ENCODE measurements at regions not wholly inside any gene's neighbourhood (a gene's known extent, or its start where the extent isn't known, plus 50 kb on each side); places are given as distances from the start of the nearest gene placed in this dataset.

DNA sequence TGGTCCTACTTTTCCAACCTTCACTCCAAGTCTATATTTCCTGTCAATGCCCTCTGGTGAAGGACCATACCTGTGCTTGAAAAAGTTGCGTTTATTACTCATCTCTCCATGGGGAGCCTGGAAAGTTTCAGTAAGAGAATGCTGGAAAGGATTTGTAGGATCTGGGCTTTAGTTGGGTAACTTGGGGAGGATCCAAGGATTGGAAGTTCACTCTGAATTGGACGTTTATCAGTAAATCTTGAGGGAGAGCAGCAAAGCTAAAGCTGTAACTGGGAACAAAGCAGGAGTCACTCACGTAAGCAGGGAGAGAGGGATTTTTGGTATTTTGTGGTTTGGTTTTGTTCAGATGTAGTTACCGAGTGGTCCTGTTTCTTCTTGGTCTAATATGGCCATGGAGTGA, 51.4 kb upstream of the NPVF start:
- Histone ChIP-seq H3K9me3 (ENCODE audit: control insufficient read depth in 3 of 3, low read length in 3 of 3) (no peaks in the 10 kb centered on the region), H3K4me1 (ENCODE audit: control insufficient read depth in 3 of 3, insufficient read depth in 3 of 3, low read length in 3 of 3) (no peaks in the 10 kb centered on the region), H3K4me3 (ENCODE audit: low read length in 3 of 3) (no peak overlapping the region), H3K9ac (ENCODE audit: low read depth in 1 of 3, low read length in 3 of 3) (no peak overlapping the region), H3K27ac (ENCODE audit: low read depth, low read length) (no peak overlapping the region), H3K27me3 (ENCODE audit: control insufficient read depth in 3 of 3, insufficient read depth in 3 of 3, low read length in 3 of 3) (no peaks in the 10 kb centered on the region), H3K36me3 (ENCODE audit: control insufficient read depth in 3 of 3, insufficient read depth in 3 of 3, low read length in 3 of 3) (no peaks in the 10 kb centered on the region)

DNA sequence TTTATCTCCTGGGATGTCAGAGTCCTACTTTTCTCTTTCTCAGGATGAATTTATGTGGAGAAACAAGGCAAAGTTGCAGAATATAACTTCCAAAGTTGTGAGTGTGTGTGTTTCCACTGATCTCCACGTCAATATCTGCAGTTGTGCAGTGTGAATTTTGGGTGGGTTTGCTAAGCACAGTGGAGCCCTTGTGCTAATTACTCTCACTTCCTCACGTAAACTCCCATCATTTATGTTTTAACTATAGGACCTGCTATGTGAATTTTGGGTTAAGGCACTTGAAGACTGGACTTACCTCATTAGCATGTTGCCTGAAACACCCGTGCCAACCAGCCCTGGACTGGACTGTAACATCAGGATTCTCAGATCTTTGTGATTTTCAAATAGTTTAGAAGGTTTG, 51.9 kb upstream of the NPVF start:
- Histone ChIP-seq H3K9ac (ENCODE audit: low read depth in 1 of 3, low read length in 3 of 3) (no peak overlapping the region), H3K4me1 (ENCODE audit: control insufficient read depth in 3 of 3, insufficient read depth in 3 of 3, low read length in 3 of 3) (no peaks in the 10 kb centered on the region), H3K27ac (ENCODE audit: low read depth, low read length) (no peak overlapping the region), H3K9me3 (ENCODE audit: control insufficient read depth in 3 of 3, low read length in 3 of 3) (no peaks in the 10 kb centered on the region), H3K36me3 (ENCODE audit: control insufficient read depth in 3 of 3, insufficient read depth in 3 of 3, low read length in 3 of 3) (no peaks in the 10 kb centered on the region), H3K4me3 (ENCODE audit: low read length in 3 of 3) (no peak overlapping the region), H3K27me3 (ENCODE audit: control insufficient read depth in 3 of 3, insufficient read depth in 3 of 3, low read length in 3 of 3) (no peaks in the 10 kb centered on the region)

DNA sequence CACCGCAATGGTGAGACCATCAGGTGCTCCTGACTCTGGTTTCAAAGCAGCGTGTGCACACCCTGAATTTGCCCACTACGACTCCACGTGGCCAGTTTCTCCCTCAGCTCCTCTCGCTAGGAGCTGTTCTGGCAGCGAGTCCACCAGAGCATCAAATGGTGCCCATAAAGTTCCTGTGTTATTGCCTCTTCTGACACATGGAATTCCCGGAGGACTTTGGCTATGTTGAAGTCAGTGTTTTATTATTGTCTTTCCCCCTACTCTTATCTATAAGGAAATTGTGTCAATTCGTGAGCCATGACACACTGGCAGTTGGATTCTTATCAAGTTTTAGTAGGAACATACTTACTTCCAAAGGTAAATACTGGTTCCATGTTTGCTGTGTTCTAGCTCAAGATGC, 53.9 kb upstream of the NPVF start:
- no peaks in the 10 kb centered on the region for H3K4me1 ChIP-seq (ENCODE audit: control insufficient read depth in 3 of 3, insufficient read depth in 3 of 3, low read length in 3 of 3)
- H3K27ac ChIP-seq (ENCODE audit: low read depth, low read length), result no peak overlapping the region
- H3K27me3 ChIP-seq (ENCODE audit: control insufficient read depth in 3 of 3, insufficient read depth in 3 of 3, low read length in 3 of 3), result no peaks in the 10 kb centered on the region
- no peak overlapping the region for H3K4me3 ChIP-seq (ENCODE audit: low read length in 3 of 3)
- H3K36me3 ChIP-seq (ENCODE audit: control insufficient read depth in 3 of 3, insufficient read depth in 3 of 3, low read length in 3 of 3), result no peaks in the 10 kb centered on the region
- no peaks in the 10 kb centered on the region for H3K9me3 ChIP-seq (ENCODE audit: control insufficient read depth in 3 of 3, low read length in 3 of 3)
- H3K9ac ChIP-seq (ENCODE audit: low read depth in 1 of 3, low read length in 3 of 3), result no peak overlapping the region

DNA sequence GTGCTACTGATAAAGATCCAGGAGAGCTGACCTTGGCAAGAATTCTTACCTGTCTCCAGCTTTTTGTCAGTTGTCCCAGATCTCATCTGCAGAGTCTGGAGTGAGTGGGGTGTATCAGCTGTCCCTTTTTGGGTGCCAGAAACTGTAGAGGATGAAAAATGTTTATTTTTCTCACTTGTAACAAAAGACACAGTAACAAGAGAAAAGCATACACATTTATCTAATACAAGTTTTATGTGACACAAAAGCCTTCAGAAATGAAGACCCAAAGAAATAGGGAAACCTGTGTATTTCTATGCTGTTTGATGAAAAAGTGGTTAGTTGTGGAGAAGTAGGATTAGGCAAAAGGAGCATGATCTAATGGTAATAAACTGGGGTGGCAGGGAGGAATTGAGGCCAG, 58.5 kb upstream of the NPVF start:
- Histone ChIP-seq H3K9me3 (ENCODE audit: control insufficient read depth in 3 of 3, low read length in 3 of 3) (no peaks in the 10 kb centered on the region), H3K9ac (ENCODE audit: low read depth in 1 of 3, low read length in 3 of 3) (no peak overlapping the region), H3K27me3 (ENCODE audit: control insufficient read depth in 3 of 3, insufficient read depth in 3 of 3, low read length in 3 of 3) (no peaks in the 10 kb centered on the region), H3K36me3 (ENCODE audit: control insufficient read depth in 3 of 3, insufficient read depth in 3 of 3, low read length in 3 of 3) (no peaks in the 10 kb centered on the region), H3K4me1 (ENCODE audit: control insufficient read depth in 3 of 3, insufficient read depth in 3 of 3, low read length in 3 of 3) (no peaks in the 10 kb centered on the region), H3K4me3 (ENCODE audit: low read length in 3 of 3) (no peak overlapping the region), H3K27ac (ENCODE audit: low read depth, low read length) (no peak overlapping the region)

DNA sequence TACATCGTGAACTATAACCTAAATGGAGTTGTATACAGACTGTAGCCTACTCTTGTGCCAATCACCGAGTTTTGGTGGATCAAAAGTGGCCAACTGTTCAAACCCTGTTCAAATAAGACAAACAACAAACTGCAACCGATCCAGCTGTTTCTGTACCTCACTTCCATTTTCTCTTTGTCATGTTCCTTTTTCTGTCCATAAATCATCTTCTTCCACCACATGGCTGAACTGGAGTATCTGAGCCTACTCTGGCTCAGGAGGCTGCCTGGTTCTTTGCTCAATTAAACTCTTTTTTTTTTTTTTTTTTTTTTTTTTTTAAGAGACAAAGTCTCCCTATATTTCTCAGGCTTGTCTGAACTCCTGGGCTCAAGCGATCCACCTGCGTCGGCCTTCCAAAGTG, 59.0 kb upstream of the NPVF start:
- no peaks in the 10 kb centered on the region for H3K27me3 ChIP-seq (ENCODE audit: control insufficient read depth in 3 of 3, insufficient read depth in 3 of 3, low read length in 3 of 3)
- no peak overlapping the region for H3K27ac ChIP-seq (ENCODE audit: low read depth, low read length)
- H3K36me3 ChIP-seq (ENCODE audit: control insufficient read depth in 3 of 3, insufficient read depth in 3 of 3, low read length in 3 of 3), result no peaks in the 10 kb centered on the region
- H3K9me3 ChIP-seq (ENCODE audit: control insufficient read depth in 3 of 3, low read length in 3 of 3), result no peaks in the 10 kb centered on the region
- no peak overlapping the region for H3K9ac ChIP-seq (ENCODE audit: low read depth in 1 of 3, low read length in 3 of 3)
- H3K4me1 ChIP-seq (ENCODE audit: control insufficient read depth in 3 of 3, insufficient read depth in 3 of 3, low read length in 3 of 3), result no peaks in the 10 kb centered on the region
- no peak overlapping the region for H3K4me3 ChIP-seq (ENCODE audit: low read length in 3 of 3)

DNA sequence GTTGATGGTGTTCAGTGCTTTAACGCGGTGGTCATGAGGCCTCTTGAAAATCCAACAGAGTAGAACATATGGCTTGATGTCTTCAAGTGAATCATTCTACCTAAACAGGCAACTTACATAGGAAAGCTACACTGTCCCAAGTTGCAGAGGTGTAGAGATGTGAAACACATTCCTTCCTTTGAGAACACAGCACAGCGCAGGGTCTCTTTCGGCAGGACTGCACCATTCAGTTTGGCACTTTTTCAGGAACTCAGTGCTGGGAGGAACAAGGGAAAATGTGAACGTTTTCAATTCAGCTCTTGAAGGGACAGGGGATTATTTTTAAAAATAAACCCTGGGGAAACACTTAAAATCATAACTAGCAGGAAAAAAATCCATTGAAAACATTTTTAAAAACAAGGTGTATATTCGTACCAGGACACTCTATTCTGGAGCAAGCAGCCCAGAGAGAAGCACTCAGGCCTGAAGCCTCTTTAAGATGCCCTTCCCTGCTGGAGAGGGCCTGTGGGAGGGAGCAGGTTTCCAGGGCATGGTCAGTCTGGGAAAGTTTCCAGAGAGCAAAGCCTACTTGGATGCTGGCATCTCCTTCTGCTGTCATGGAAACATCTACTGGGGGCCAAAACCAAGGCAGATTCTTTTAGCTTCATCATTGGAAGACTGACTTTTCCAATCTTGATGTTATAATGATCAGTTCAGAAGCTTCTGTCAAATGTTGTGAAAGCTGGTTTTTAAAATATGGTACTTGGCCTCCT, 60.4 kb upstream of the NPVF start:
- Histone ChIP-seq H3K4me1 (ENCODE audit: control insufficient read depth in 3 of 3, insufficient read depth in 3 of 3, low read length in 3 of 3) (no peaks in the 10 kb centered on the region), H3K9ac (ENCODE audit: low read depth in 1 of 3, low read length in 3 of 3) (no peak overlapping the region), H3K27me3 (ENCODE audit: control insufficient read depth in 3 of 3, insufficient read depth in 3 of 3, low read length in 3 of 3) (no peaks in the 10 kb centered on the region), H3K36me3 (ENCODE audit: control insufficient read depth in 3 of 3, insufficient read depth in 3 of 3, low read length in 3 of 3) (no peaks in the 10 kb centered on the region), H3K4me3 (ENCODE audit: low read length in 3 of 3) (no peak overlapping the region), H3K27ac (ENCODE audit: low read depth, low read length) (no peak overlapping the region), H3K9me3 (ENCODE audit: control insufficient read depth in 3 of 3, low read length in 3 of 3) (no peaks in the 10 kb centered on the region)

DNA sequence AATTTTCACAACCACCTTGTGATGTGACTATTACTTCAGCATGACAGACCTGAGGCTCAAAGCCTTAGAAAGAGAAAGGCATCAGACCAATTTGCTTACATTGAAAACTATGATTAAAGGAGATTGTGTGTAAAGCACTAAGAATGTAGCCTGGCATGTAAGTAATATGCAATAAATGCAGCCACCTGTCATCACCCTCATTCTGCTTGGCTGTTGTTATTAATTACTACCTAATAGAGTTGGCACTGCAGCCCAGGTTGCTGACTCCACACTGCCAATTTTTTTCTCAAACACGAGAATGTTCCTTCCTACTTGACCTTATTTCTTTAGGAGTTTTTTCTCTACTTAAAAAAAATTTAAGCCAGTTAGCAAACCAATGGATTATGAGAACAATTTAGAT, 61.2 kb upstream of the NPVF start:
- no peaks in the 10 kb centered on the region for H3K27me3 ChIP-seq (ENCODE audit: control insufficient read depth in 3 of 3, insufficient read depth in 3 of 3, low read length in 3 of 3)
- no peaks in the 10 kb centered on the region for H3K36me3 ChIP-seq (ENCODE audit: control insufficient read depth in 3 of 3, insufficient read depth in 3 of 3, low read length in 3 of 3)
- H3K27ac ChIP-seq (ENCODE audit: low read depth, low read length), result no peak overlapping the region
- no peak overlapping the region for H3K4me3 ChIP-seq (ENCODE audit: low read length in 3 of 3)
- no peaks in the 10 kb centered on the region for H3K9me3 ChIP-seq (ENCODE audit: control insufficient read depth in 3 of 3, low read length in 3 of 3)
- no peak overlapping the region for H3K9ac ChIP-seq (ENCODE audit: low read depth in 1 of 3, low read length in 3 of 3)
- no peaks in the 10 kb centered on the region for H3K4me1 ChIP-seq (ENCODE audit: control insufficient read depth in 3 of 3, insufficient read depth in 3 of 3, low read length in 3 of 3)

DNA sequence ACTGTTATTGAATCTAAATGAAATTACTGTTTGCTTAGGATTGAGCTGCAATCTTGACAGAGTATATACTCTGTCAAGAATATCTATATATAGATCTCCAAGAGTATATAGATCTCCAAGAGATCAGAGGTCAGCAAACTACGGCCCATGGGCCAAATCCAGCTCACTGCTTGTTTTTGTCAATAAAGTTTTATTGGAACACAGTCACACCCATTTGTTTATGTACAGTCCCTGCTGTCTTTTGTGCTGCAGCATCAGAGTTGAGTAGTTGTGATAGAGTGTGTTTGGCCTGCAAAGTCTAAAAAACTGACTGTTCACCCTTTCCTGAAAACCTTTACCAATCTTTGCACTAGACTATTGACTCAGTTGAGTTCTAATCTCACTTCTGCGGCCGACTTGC, 66.3 kb upstream of the NPVF start:
- Histone ChIP-seq H3K36me3 (ENCODE audit: control insufficient read depth in 3 of 3, insufficient read depth in 3 of 3, low read length in 3 of 3) (no peaks in the 10 kb centered on the region), H3K4me3 (ENCODE audit: low read length in 3 of 3) (no peak overlapping the region), H3K9ac (ENCODE audit: low read depth in 1 of 3, low read length in 3 of 3) (no peak overlapping the region), H3K27ac (ENCODE audit: low read depth, low read length) (no peak overlapping the region), H3K27me3 (ENCODE audit: control insufficient read depth in 3 of 3, insufficient read depth in 3 of 3, low read length in 3 of 3) (no peaks in the 10 kb centered on the region), H3K9me3 (ENCODE audit: control insufficient read depth in 3 of 3, low read length in 3 of 3) (no peaks in the 10 kb centered on the region), H3K4me1 (ENCODE audit: control insufficient read depth in 3 of 3, insufficient read depth in 3 of 3, low read length in 3 of 3) (no peaks in the 10 kb centered on the region)

DNA sequence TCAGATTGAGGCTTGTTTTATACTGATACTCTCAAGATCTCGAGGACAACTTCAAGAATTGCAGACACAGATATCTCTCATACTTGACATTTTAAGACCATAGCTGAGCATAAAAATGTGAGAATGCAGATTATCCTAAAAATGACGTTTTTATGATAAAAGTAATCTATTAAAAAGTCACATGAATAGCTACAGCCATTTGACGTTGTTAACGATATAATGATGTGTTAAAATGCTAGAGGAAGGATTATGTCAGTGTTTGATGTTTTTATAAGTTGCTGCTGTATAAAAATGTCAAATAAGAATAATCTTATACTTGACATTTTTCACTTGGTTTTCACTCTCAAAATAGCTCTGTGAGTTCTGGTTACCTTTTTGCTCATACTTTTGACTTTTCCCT, 67.1 kb upstream of the NPVF start:
- H3K4me3 ChIP-seq (ENCODE audit: low read length in 3 of 3), result no peak overlapping the region
- no peaks in the 10 kb centered on the region for H3K27me3 ChIP-seq (ENCODE audit: control insufficient read depth in 3 of 3, insufficient read depth in 3 of 3, low read length in 3 of 3)
- H3K4me1 ChIP-seq (ENCODE audit: control insufficient read depth in 3 of 3, insufficient read depth in 3 of 3, low read length in 3 of 3), result no peaks in the 10 kb centered on the region
- H3K36me3 ChIP-seq (ENCODE audit: control insufficient read depth in 3 of 3, insufficient read depth in 3 of 3, low read length in 3 of 3), result no peaks in the 10 kb centered on the region
- no peaks in the 10 kb centered on the region for H3K9me3 ChIP-seq (ENCODE audit: control insufficient read depth in 3 of 3, low read length in 3 of 3)
- no peak overlapping the region for H3K9ac ChIP-seq (ENCODE audit: low read depth in 1 of 3, low read length in 3 of 3)
- H3K27ac ChIP-seq (ENCODE audit: low read depth, low read length), result no peak overlapping the region

DNA sequence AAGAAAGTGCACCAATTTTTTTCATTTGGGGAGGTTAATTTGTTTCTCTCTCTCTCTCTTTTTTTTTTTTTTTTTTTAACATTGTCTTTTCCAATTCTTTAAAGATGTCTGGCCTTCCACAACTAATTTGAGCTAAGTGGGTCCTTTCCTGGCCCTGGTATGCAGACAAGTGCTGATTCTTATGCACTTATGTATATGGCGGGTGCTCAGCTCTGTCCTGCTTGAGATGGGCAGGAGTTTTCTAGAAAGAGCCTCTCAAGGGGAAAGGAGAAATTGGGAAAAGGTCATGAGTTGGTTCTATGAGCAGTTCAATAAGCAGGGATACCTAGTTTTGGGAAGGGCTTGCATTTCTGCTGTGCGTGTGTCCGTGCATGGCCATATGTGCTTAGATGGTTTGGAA, 67.8 kb upstream of the NPVF start:
- no peaks in the 10 kb centered on the region for H3K36me3 ChIP-seq (ENCODE audit: control insufficient read depth in 3 of 3, insufficient read depth in 3 of 3, low read length in 3 of 3)
- no peaks in the 10 kb centered on the region for H3K4me1 ChIP-seq (ENCODE audit: control insufficient read depth in 3 of 3, insufficient read depth in 3 of 3, low read length in 3 of 3)
- no peak overlapping the region for H3K9ac ChIP-seq (ENCODE audit: low read depth in 1 of 3, low read length in 3 of 3)
- no peaks in the 10 kb centered on the region for H3K9me3 ChIP-seq (ENCODE audit: control insufficient read depth in 3 of 3, low read length in 3 of 3)
- H3K27me3 ChIP-seq (ENCODE audit: control insufficient read depth in 3 of 3, insufficient read depth in 3 of 3, low read length in 3 of 3), result no peaks in the 10 kb centered on the region
- H3K4me3 ChIP-seq (ENCODE audit: low read length in 3 of 3), result no peak overlapping the region
- H3K27ac ChIP-seq (ENCODE audit: low read depth, low read length), result no peak overlapping the region

DNA sequence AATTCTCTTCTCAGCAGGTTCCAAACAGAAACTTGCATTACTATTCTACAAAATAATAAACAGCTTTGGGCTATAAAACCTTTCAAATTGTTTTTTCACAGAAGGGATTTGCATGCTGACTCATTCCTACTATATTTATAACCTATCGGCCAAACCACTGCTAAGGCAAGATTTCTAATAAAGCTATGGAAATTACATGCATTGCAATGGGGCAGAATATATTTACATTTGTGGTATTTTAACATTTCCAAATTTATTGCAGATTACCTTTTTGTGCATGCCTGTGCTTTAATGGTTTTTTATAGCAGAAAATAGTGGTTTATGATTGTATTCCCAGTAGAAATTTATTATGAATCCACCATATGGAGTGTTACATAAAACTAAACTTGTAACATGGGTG, 69.0 kb upstream of the NPVF start:
- H3K9ac ChIP-seq (ENCODE audit: low read depth in 1 of 3, low read length in 3 of 3), result no peak overlapping the region
- no peaks in the 10 kb centered on the region for H3K9me3 ChIP-seq (ENCODE audit: control insufficient read depth in 3 of 3, low read length in 3 of 3)
- no peaks in the 10 kb centered on the region for H3K36me3 ChIP-seq (ENCODE audit: control insufficient read depth in 3 of 3, insufficient read depth in 3 of 3, low read length in 3 of 3)
- no peak overlapping the region for H3K27ac ChIP-seq (ENCODE audit: low read depth, low read length)
- H3K4me1 ChIP-seq (ENCODE audit: control insufficient read depth in 3 of 3, insufficient read depth in 3 of 3, low read length in 3 of 3), result no peaks in the 10 kb centered on the region
- H3K4me3 ChIP-seq (ENCODE audit: low read length in 3 of 3), result no peak overlapping the region
- no peaks in the 10 kb centered on the region for H3K27me3 ChIP-seq (ENCODE audit: control insufficient read depth in 3 of 3, insufficient read depth in 3 of 3, low read length in 3 of 3)
